Mesenchymal stem cell (in vitro differentiated cells and primary cell): ENCODE measurements at regions not wholly inside any gene's neighbourhood (a gene's known extent, or its start where the extent isn't known, plus 50 kb on each side); places are given as distances from the start of the nearest gene placed in this dataset.

ENCODE experiments used
- DNase-seq: peaks from one replicate; pipeline ENCODE4 v3.0.0-alpha.2; 2013
- H2AFZ ChIP-seq: one replicate; pipeline ENCODE4 v1.6.1; 2013; ENCODE audit warnings: low read depth, mild to moderate bottlenecking, control low read depth, inconsistent platforms, low read length, moderate library complexity
- H2AK5ac ChIP-seq: 2 replicates; pipeline ENCODE4 v1.6.1; 2013; ENCODE audit warnings: low read length, moderate library complexity, mild to moderate bottlenecking, inconsistent platforms; ENCODE audit not compliant: severe bottlenecking
- H2BK120ac ChIP-seq: one replicate; pipeline ENCODE4 v1.6.1; 2013; ENCODE audit warnings: low read depth, mild to moderate bottlenecking, inconsistent platforms, low read length, moderate library complexity
- H2BK12ac ChIP-seq, 2 experiments: one replicate each; pipeline ENCODE4 v1.6.1; 2013; ENCODE audit warnings: inconsistent platforms in 2 of 2, low read length in 2 of 2, mild to moderate bottlenecking in 2 of 2, moderate library complexity in 2 of 2, control low read depth in 1 of 2
- H2BK15ac ChIP-seq: one replicate; pipeline ENCODE4 v1.6.1; 2013; ENCODE audit warnings: mild to moderate bottlenecking, low read depth, inconsistent platforms; ENCODE audit not compliant: poor library complexity, severe bottlenecking
- H2BK5ac ChIP-seq: 2 replicates; pipeline ENCODE4 v1.6.1; 2013; ENCODE audit warnings: low read depth, mild to moderate bottlenecking, low read length, control low read depth, inconsistent platforms; ENCODE audit not compliant: poor library complexity, severe bottlenecking
- H3K14ac ChIP-seq, 2 experiments: one replicate each; pipeline ENCODE4 v1.6.1; 2013; ENCODE audit warnings: inconsistent platforms in 2 of 2, low read length in 2 of 2, control low read depth in 1 of 2, mild to moderate bottlenecking in 1 of 2, moderate library complexity in 1 of 2
- H3K18ac ChIP-seq, 2 experiments: one replicate each; pipeline ENCODE4 v1.6.1; 2013; ENCODE audit warnings: inconsistent platforms in 2 of 2, low read length in 2 of 2, control low read depth in 1 of 2, low read depth in 1 of 2, mild to moderate bottlenecking in 1 of 2
- H3K23ac ChIP-seq, 2 experiments: one replicate each; pipeline ENCODE4 v1.6.1; 2013; ENCODE audit warnings: inconsistent platforms in 2 of 2, low read length in 2 of 2, mild to moderate bottlenecking in 2 of 2, moderate library complexity in 2 of 2, control low read depth in 1 of 2
- H3K27ac ChIP-seq: 2 replicates; pipeline ENCODE4 v1.5.1; 2013; ENCODE audit warnings: mild to moderate bottlenecking, moderate library complexity, low read length, control low read depth, inconsistent platforms; ENCODE audit not compliant: poor library complexity, severe bottlenecking
- H3K27me3 ChIP-seq, 2 experiments: 2 replicates each; pipeline versions ENCODE4 v1.6.1 to v1.7.0; 2013; ENCODE audit warnings: low read length in 2 of 2, mild to moderate bottlenecking in 2 of 2, moderate library complexity in 2 of 2, control low read depth in 1 of 2, inconsistent platforms in 1 of 2; ENCODE audit not compliant: control insufficient read depth in 1 of 2, insufficient read depth in 1 of 2
- H3K36me3 ChIP-seq, 2 experiments: 2 replicates each; pipeline versions ENCODE4 v1.6.1 to v1.7.0; 2013; ENCODE audit warnings: low read length in 2 of 2, control low read depth in 1 of 2, inconsistent platforms in 1 of 2, low read depth in 1 of 2, mild to moderate bottlenecking in 1 of 2; ENCODE audit not compliant: insufficient read depth in 2 of 2, control insufficient read depth in 1 of 2
- H3K4ac ChIP-seq, 2 experiments: one replicate each; pipeline ENCODE4 v1.6.1; 2013; ENCODE audit warnings: inconsistent platforms in 2 of 2, low read length in 2 of 2, mild to moderate bottlenecking in 2 of 2, moderate library complexity in 2 of 2, control low read depth in 1 of 2, low read depth in 1 of 2
- H3K4me1 ChIP-seq: 2 replicates; pipeline ENCODE4 v1.6.1; 2013; ENCODE audit warnings: low read depth, low read length, control low read depth; ENCODE audit not compliant: control insufficient read depth, insufficient read depth
- H3K4me2 ChIP-seq: 2 replicates; pipeline ENCODE4 v1.6.1; 2013; ENCODE audit warnings: low read length, mild to moderate bottlenecking, inconsistent platforms; ENCODE audit not compliant: poor library complexity, severe bottlenecking
- H3K4me3 ChIP-seq, 2 experiments: 2 replicates each; pipeline versions ENCODE4 v1.5.1 to v1.7.0; 2013; ENCODE audit warnings: low read length in 2 of 2, mild to moderate bottlenecking in 2 of 2, control low read depth in 1 of 2, low read depth in 1 of 2; ENCODE audit not compliant: insufficient read depth in 1 of 2
- H3K79me1 ChIP-seq: replicated peaks from 2 replicates; pipeline ENCODE4 v1.6.1; 2013; ENCODE audit warnings: mild to moderate bottlenecking, control low read depth, low read length, inconsistent platforms; ENCODE audit not compliant: poor library complexity, severe bottlenecking
- H3K9ac ChIP-seq: 2 replicates; pipeline ENCODE4 v1.7.0; 2013; ENCODE audit warnings: mild to moderate bottlenecking, low read length, moderate library complexity
- H3K9me3 ChIP-seq: 2 replicates; pipeline ENCODE4 v1.7.0; 2013; ENCODE audit warnings: mild to moderate bottlenecking, low read length; ENCODE audit not compliant: control insufficient read depth
- H4K8ac ChIP-seq: one replicate; pipeline ENCODE4 v1.6.1; 2013; ENCODE audit warnings: inconsistent platforms, mild to moderate bottlenecking, low read length, moderate library complexity
- H4K91ac ChIP-seq: one replicate; pipeline ENCODE4 v1.6.1; 2013; ENCODE audit warnings: mild to moderate bottlenecking, low read length, inconsistent platforms
- whole genome bisulfite sequencing: methylation state at CpG from one replicate; pipeline ENCODE4 v1.1.7; 2013; ENCODE audit warnings: mixed read lengths; 5-methylcytosine and 5-hydroxymethylcytosine counted together

DNA sequence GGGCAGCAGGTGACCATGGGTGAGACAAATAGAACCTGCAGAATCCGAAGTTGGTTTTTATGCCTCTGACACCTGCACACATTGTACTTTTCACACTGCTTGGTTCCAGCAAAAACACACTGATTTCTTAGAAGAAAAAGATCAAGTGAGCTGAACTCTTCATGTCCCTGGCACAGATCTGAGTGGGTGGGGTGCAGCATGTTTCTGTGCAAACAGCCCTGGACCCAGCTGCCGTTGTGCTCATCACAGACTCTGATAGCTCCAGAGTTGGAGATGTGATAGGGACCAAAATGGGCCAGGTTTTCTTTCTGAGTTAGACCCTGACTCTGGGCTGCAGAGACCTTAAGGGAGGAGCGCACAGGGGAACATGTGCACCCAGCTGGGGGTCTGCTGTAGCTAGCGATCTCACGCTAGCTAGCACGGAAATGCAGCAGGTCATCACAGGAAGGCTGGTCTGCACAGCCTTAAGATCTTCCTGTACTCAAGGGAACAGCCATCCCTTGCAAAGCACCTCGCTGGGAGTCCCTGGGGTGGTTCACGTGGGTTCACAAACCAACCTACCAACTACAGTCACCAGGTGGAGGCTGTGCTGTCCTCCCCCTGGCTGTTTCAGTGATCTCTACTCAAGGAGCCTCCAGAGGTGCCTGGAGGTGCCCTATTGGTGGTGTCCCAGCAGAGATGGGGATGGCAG, 291.1 kb downstream of the PTPRU start:
- Histone ChIP-seq H3K18ac (no peak overlapping the region), H3K4me3 (no peak overlapping the region), H3K27ac (no peak overlapping the region), H3K4me2 (no peak overlapping the region), H2BK15ac (no peak overlapping the region), H2BK120ac (no peak overlapping the region), H2BK5ac (no peak overlapping the region), H3K9me3 (peaks cover 16% of the 10 kb centered on the region), H2BK12ac (no peak overlapping the region), H3K4ac (no peak overlapping the region), H3K4me1 (peaks cover 1% of the 10 kb centered on the region), H2AFZ (no peak overlapping the region), H3K36me3 (no peaks in the 10 kb centered on the region), H3K27me3 (peaks cover 4 to 35% of the 10 kb centered on the region in 2 experiments), H3K9ac (no peak overlapping the region), H2AK5ac (no peak overlapping the region), H4K8ac (no peak overlapping the region), H3K79me1 (no peaks in the 10 kb centered on the region), H3K14ac (no peak overlapping the region), H3K23ac (no peak overlapping the region), H4K91ac (no peak overlapping the region)
- WGBS = 65% methylated on average over 7 of the region's 8 CpGs
- no peak for DNase-seq

DNA sequence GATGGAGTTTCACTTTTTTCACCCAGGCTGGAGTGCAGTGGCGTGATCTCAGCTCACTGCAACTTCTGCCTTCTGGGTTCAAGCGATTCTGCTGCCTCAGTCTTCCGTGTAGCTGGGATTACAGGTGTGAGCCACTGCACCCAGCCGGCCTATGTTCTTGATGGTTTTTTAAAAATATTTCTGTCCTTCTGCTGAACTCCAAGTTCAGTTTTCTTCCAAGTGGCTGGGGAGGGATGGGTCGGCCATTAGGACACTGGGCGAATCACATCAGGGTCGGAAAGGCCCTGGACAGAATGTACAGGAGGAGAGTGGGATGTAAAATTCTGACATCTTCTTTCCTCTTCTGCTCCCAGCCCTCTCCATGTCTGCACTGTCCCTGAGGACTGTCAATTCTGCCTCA, 289.6 kb downstream of the PTPRU start:
- Histone ChIP-seq H2AFZ (no peak overlapping the region), H3K4me1 (peaks cover 1% of the 10 kb centered on the region), H2AK5ac (no peak overlapping the region), H3K9ac (no peak overlapping the region), H3K4me2 (no peak overlapping the region), H2BK15ac (no peak overlapping the region), H2BK12ac (no peak overlapping the region), H3K9me3 (peaks cover 16% of the 10 kb centered on the region), H2BK5ac (no peak overlapping the region), H3K79me1 (no peaks in the 10 kb centered on the region), H3K18ac (no peak overlapping the region), H3K23ac (no peak overlapping the region), H3K36me3 (no peaks in the 10 kb centered on the region), H4K8ac (no peak overlapping the region), H4K91ac (no peak overlapping the region), H3K4me3 (no peak overlapping the region), H3K27me3 (peaks cover 4 to 43% of the 10 kb centered on the region in 2 experiments), H2BK120ac (no peak overlapping the region), H3K4ac (no peak overlapping the region), H3K27ac (no peak overlapping the region), H3K14ac (no peak overlapping the region)
- WGBS = 77% methylated on average over 7 of the region's 7 CpGs
- no peak for DNase-seq

DNA sequence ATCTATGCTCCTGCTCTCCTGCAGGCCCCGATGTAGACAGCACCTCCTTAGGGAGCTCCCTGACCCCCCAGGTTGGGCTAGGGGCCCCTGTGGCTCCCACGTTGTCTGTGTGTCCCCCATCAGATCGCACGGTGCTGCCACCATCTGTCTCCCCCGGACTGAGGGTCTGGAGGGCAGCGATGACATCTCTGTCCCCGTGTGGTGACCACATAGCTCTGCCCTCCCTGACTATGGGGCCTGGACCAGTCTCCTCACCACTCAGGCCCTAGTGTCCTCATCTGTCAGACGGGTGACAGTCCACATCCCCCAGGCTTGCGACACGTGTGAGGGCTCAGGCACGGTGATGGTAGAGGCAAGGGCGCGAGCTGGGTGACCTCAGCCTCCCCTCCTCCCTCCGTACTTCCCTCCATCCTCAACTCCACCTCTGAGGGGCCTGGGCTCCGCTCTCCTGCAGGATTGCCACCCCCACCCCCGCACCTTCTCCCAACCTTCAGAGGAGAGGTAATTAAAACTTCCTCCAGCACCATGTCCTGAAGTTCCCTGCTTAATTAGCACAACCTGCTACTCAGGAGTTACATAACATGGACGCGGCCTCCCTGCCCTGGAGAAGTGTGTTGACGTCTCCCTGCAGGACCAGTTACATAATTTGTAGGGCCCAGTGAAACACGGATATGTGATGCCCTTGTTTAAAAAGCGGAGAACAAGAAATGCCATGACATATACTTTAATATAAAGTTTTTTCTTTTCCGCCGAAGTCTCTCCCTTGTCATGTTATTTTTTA, 288.2 kb downstream of the PTPRU start:
- Histone ChIP-seq H3K4ac (no peak overlapping the region), H2BK12ac (no peak overlapping the region), H3K4me1 (peaks cover 7% of the 10 kb centered on the region), H4K91ac (no peak overlapping the region), H3K36me3 (no peaks in the 10 kb centered on the region), H3K23ac (no peak overlapping the region), H3K9ac (no peak overlapping the region), H3K27me3 (peaks cover 4 to 56% of the 10 kb centered on the region in 2 experiments), H2BK15ac (no peak overlapping the region), H3K27ac (no peak overlapping the region), H2BK5ac (no peak overlapping the region), H3K18ac (no peak overlapping the region), H3K14ac (no peak overlapping the region), H4K8ac (no peak overlapping the region), H2BK120ac (no peak overlapping the region), H3K4me2 (no peak overlapping the region), H3K9me3 (peaks cover 8% of the 10 kb centered on the region), H3K79me1 (no peaks in the 10 kb centered on the region), H3K4me3 (no peak overlapping the region), H2AFZ (no peak overlapping the region), H2AK5ac (no peak overlapping the region)
- no peak for DNase-seq
- WGBS = 82% methylated on average over 20 of the region's 23 CpGs

DNA sequence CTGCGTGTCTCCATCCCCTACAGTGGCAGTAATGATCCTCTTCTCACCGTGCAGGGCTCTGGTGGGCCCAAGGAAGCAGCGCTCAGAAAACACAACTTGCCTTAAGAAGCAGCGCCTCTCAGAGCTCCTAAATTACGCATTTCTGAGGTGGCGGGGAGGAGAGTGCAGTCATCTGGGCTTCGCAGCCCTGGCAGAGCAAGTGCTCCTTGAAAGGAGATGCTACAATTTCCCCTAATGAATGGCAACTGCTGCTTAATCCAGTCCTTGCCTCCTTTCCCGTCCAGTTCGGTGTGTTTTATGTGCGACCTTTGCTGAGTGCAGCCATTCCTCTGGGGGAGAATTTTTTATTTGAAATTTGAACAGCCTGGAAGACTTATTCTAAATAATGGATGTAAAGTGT, 287.3 kb downstream of the PTPRU start:
- Histone ChIP-seq H3K36me3 (no peaks in the 10 kb centered on the region), H2BK5ac (no peak overlapping the region), H2AK5ac (no peak overlapping the region), H3K79me1 (no peaks in the 10 kb centered on the region), H3K4me3 (no peak overlapping the region), H4K8ac (no peak overlapping the region), H3K18ac (no peak overlapping the region), H3K9ac (no peak overlapping the region), H2BK15ac (no peak overlapping the region), H3K27me3 (peaks cover 4 to 62% of the 10 kb centered on the region in 2 experiments), H3K4me2 (no peak overlapping the region), H2BK12ac (no peak overlapping the region), H3K4ac (no peak overlapping the region), H3K14ac (no peak overlapping the region), H3K27ac (no peak overlapping the region), H3K9me3 (no peaks in the 10 kb centered on the region), H2BK120ac (no peak overlapping the region), H3K4me1 (peaks cover 11% of the 10 kb centered on the region), H3K23ac (no peak overlapping the region), H4K91ac (no peak overlapping the region), H2AFZ (no peak overlapping the region)
- no peak for DNase-seq
- 66% methylated on average over 10 of the region's 10 CpGs for WGBS
